H9 (cell line): ENCODE measurements at regions not wholly inside any gene's neighbourhood (a gene's known extent, or its start where the extent isn't known, plus 50 kb on each side); places are given as distances from the start of the nearest gene placed in this dataset.

Source experiments
- DNase-seq: peaks from one replicate; pipeline ENCODE4 v3.0.0-alpha.2; 2017
- H2AFZ ChIP-seq: one replicate; pipeline ENCODE4 v1.6.1; 2013; ENCODE audit warnings: mild to moderate bottlenecking, low read length, control low read depth, moderate library complexity
- H2AK5ac ChIP-seq: 2 replicates; pipeline ENCODE4 v1.6.1; 2013; ENCODE audit warnings: low read length, control low read depth, mixed read lengths; ENCODE audit not compliant: insufficient read length
- H2BK120ac ChIP-seq: one replicate; pipeline ENCODE4 v1.6.1; 2013; ENCODE audit warnings: low read depth, mild to moderate bottlenecking, low read length, control low read depth, inconsistent platforms; ENCODE audit not compliant: poor library complexity, severe bottlenecking
- H2BK12ac ChIP-seq: 2 replicates; pipeline ENCODE4 v1.6.1; 2013; ENCODE audit warnings: low read length, control low read depth, mixed read lengths, low read depth; ENCODE audit not compliant: insufficient read length
- H2BK15ac ChIP-seq: 2 replicates; pipeline ENCODE4 v1.6.1; 2013; ENCODE audit warnings: low read depth, low read length, control low read depth
- H2BK20ac ChIP-seq: one replicate; pipeline ENCODE4 v1.6.1; 2013; ENCODE audit warnings: low read depth, mild to moderate bottlenecking, low read length, control low read depth, inconsistent platforms; ENCODE audit not compliant: poor library complexity, severe bottlenecking
- H2BK5ac ChIP-seq: 2 replicates; pipeline ENCODE4 v1.6.1; 2013; ENCODE audit warnings: low read length, control low read depth, mixed read lengths; ENCODE audit not compliant: insufficient read length
- H3K14ac ChIP-seq: 2 replicates; pipeline ENCODE4 v1.6.1; 2013; ENCODE audit warnings: low read length, control low read depth; ENCODE audit not compliant: insufficient read depth
- H3K18ac ChIP-seq: 2 replicates; pipeline ENCODE4 v1.6.1; 2013; ENCODE audit warnings: low read depth, mild to moderate bottlenecking, mixed read lengths, low read length, control low read depth; ENCODE audit not compliant: insufficient read length
- H3K23ac ChIP-seq: 2 replicates; pipeline ENCODE4 v1.6.1; 2013; ENCODE audit warnings: low read length, control low read depth, mixed read lengths, low read depth; ENCODE audit not compliant: insufficient read length
- H3K23me2 ChIP-seq: 2 replicates; pipeline ENCODE4 v1.6.1; 2013; ENCODE audit warnings: low read depth, mild to moderate bottlenecking, mixed read lengths, low read length, control low read depth; ENCODE audit not compliant: insufficient read length, poor library complexity, severe bottlenecking
- H3K27ac ChIP-seq: 2 replicates; pipeline ENCODE4 v1.5.1; 2013; ENCODE audit warnings: low read length, control low read depth, mixed read lengths, low read depth; ENCODE audit not compliant: insufficient read length
- H3K27me3 ChIP-seq: 2 replicates; pipeline ENCODE4 v1.6.1; 2013; ENCODE audit warnings: low read length, control low read depth, inconsistent platforms; ENCODE audit not compliant: insufficient read depth
- H3K4ac ChIP-seq: 2 replicates; pipeline ENCODE4 v1.6.1; 2013; ENCODE audit warnings: low read depth, mild to moderate bottlenecking, control low read depth, inconsistent platforms, low read length, moderate library complexity
- H3K4me1 ChIP-seq: 2 replicates; pipeline ENCODE4 v1.6.1; 2013; ENCODE audit warnings: low read length, control low read depth, inconsistent platforms; ENCODE audit not compliant: insufficient read depth
- H3K4me2 ChIP-seq: 2 replicates; pipeline ENCODE4 v1.6.1; 2013; ENCODE audit warnings: low read length, control low read depth, mixed read lengths; ENCODE audit not compliant: insufficient read length, insufficient read depth
- H3K56ac ChIP-seq: 2 replicates; pipeline ENCODE4 v1.6.1; 2013; ENCODE audit warnings: low read depth, mild to moderate bottlenecking, mixed read lengths, low read length, control low read depth; ENCODE audit not compliant: insufficient read length
- H3K79me1 ChIP-seq: 2 replicates; pipeline ENCODE4 v1.6.1; 2013; ENCODE audit warnings: low read depth, mild to moderate bottlenecking, moderate library complexity, low read length, control low read depth, inconsistent platforms; ENCODE audit not compliant: insufficient read depth, poor library complexity, severe bottlenecking
- H3K79me2 ChIP-seq: 2 replicates; pipeline ENCODE4 v1.6.1; 2013; ENCODE audit warnings: low read length, control low read depth, inconsistent platforms; ENCODE audit not compliant: insufficient read depth
- H3K9ac ChIP-seq: 2 replicates; pipeline ENCODE4 v1.6.1; 2013; ENCODE audit warnings: low read length, control low read depth, mixed read lengths; ENCODE audit not compliant: insufficient read length; ENCODE audit errors: extremely low read depth
- H3K9me3 ChIP-seq: one replicate; pipeline ENCODE4 v1.6.1; 2013; ENCODE audit warnings: low read depth, low read length, inconsistent platforms; ENCODE audit not compliant: control insufficient read depth
- H3T11ph ChIP-seq: one replicate; pipeline ENCODE4 v1.6.1; 2013; ENCODE audit warnings: mild to moderate bottlenecking, low read length, control low read depth, inconsistent platforms
- H4K20me1 ChIP-seq: one replicate; pipeline ENCODE4 v1.6.1; 2013; ENCODE audit not compliant: control insufficient read depth, insufficient read length, insufficient read depth
- H4K5ac ChIP-seq: 2 replicates; pipeline ENCODE4 v1.6.1; 2013; ENCODE audit warnings: low read depth, mild to moderate bottlenecking, mixed read lengths, low read length, control low read depth; ENCODE audit not compliant: insufficient read length
- H4K8ac ChIP-seq: replicated peaks from 2 replicates; pipeline ENCODE4 v1.6.1; 2013; ENCODE audit warnings: low read length, control low read depth, mixed read lengths, low read depth; ENCODE audit not compliant: insufficient read length
- H4K91ac ChIP-seq: 2 replicates; pipeline ENCODE4 v1.6.1; 2013; ENCODE audit warnings: low read depth, mild to moderate bottlenecking, moderate library complexity, mixed read lengths, low read length, control low read depth; ENCODE audit not compliant: insufficient read length
- H3K27ac Mint-ChIP-seq, 3 experiments: 2 replicates in 2 of 3; 3 replicates in 1 of 3; pipeline ENCODE4 v1.8.0; 2020 to 2021; ENCODE audit warnings: mixed read lengths in 3 of 3, mild to moderate bottlenecking in 1 of 3, moderate library complexity in 1 of 3
- H3K27me3 Mint-ChIP-seq: 2 replicates; pipeline ENCODE4 v1.8.0; 2021; ENCODE audit warnings: low read depth, mild to moderate bottlenecking, moderate library complexity, mixed read lengths
- H3K36me3 Mint-ChIP-seq, 3 experiments: 2 replicates in 2 of 3; 3 replicates in 1 of 3; pipeline ENCODE4 v1.8.0; 2020 to 2021; ENCODE audit warnings: low read depth in 3 of 3, mixed read lengths in 3 of 3; ENCODE audit not compliant: insufficient read depth in 1 of 3
- H3K4me1 Mint-ChIP-seq, 2 experiments: 2 replicates each; pipeline ENCODE4 v1.8.0; 2020; ENCODE audit warnings: mixed read lengths in 2 of 2
- H3K4me3 Mint-ChIP-seq, 2 experiments: 2 replicates in 1 of 2; 3 replicates in 1 of 2; pipeline ENCODE4 v1.8.0; 2020 to 2021; ENCODE audit warnings: mild to moderate bottlenecking in 2 of 2, mixed read lengths in 2 of 2, moderate library complexity in 1 of 2
- H3K9me3 Mint-ChIP-seq, 2 experiments: 2 replicates in 1 of 2; 3 replicates in 1 of 2; pipeline ENCODE4 v1.8.0; 2020; ENCODE audit warnings: mild to moderate bottlenecking in 2 of 2, mixed read lengths in 2 of 2, moderate library complexity in 1 of 2
- WGBS: extraction: QIAGEN DNeasy Blood & Tissue Kit; methylation state at CpG from one replicate; pipeline ENCODE4 v1.1.7; 2013; ENCODE audit warnings: missing lambda C conversion rate, low lambda C conversion rate, mixed read lengths; ENCODE audit not compliant: insufficient read length; ENCODE audit errors: extremely low coverage; 5-methylcytosine and 5-hydroxymethylcytosine counted together
- TF ChIP-seq, protein P1 (sequence below): fragments of 200-600 bp; sonication (generic); conservative IDR thresholded peaks from 3 replicates; pipeline ENCODE4 v1.8.0; 2021; ENCODE audit warnings: antibody characterized with exemption, mild to moderate bottlenecking

DNA sequence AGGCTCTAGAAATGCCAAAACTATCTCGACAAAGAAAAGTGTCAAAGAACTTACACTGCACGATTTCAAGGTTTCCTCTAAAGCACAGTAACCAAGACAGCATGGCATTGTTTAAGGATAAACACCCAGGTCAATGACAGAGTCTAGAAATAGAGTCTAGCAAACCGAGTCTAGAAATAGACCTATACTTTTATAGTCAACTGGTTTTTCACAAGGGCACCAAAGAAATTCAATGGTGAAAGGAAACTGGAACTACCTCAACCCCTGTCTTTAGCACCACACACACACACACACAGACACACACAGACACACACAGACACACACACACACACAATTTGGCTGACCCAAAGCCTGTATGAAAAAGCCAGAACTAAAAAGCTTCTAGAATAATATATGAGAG lies 67.1 kb upstream of the PGBD5 start:
- no peak overlapping the region for H3K18ac ChIP-seq
- no CpG with 5 or more reads among the region's 3 CpGs for WGBS
- H3K14ac ChIP-seq: no peak overlapping the region
- Mint-ChIP-seq H3K27me3 (peaks cover 34% of the 10 kb centered on the region), H3K4me3 (no peak overlapping the region), H3K27ac (no peak overlapping the region; a peak in 1 of 7 replicates), H3K4me1 (peaks cover 6 to 7% of the 10 kb centered on the region in 2 experiments), H3K36me3 (no peaks in the 10 kb centered on the region; a peak in 1 of 7 replicates), H3K9me3 (no peaks in the 10 kb centered on the region; a peak in 2 of 5 replicates)
- no peak overlapping the region for H3K9ac ChIP-seq
- no peaks in the 10 kb centered on the region for H3K27me3 ChIP-seq
- no peak overlapping the region for H2BK5ac ChIP-seq
- H3K4ac ChIP-seq: no peak overlapping the region
- no peaks in the 10 kb centered on the region for H3K23me2 ChIP-seq
- no peak overlapping the region for H4K8ac ChIP-seq
- no peak overlapping the region for H2AK5ac ChIP-seq
- H2BK15ac ChIP-seq: no peak overlapping the region
- no peak for DNase-seq
- H3K79me1 ChIP-seq: no peaks in the 10 kb centered on the region
- H3K4me2 ChIP-seq: no peak overlapping the region
- H3K9me3 ChIP-seq: no peaks in the 10 kb centered on the region
- H4K20me1 ChIP-seq: no peaks in the 10 kb centered on the region
- no peak overlapping the region for H2BK20ac ChIP-seq
- H4K91ac ChIP-seq: no peak overlapping the region
- no peak overlapping the region for H2BK120ac ChIP-seq
- H3K27ac ChIP-seq: no peak overlapping the region
- TF ChIP-seq, protein P1, sequence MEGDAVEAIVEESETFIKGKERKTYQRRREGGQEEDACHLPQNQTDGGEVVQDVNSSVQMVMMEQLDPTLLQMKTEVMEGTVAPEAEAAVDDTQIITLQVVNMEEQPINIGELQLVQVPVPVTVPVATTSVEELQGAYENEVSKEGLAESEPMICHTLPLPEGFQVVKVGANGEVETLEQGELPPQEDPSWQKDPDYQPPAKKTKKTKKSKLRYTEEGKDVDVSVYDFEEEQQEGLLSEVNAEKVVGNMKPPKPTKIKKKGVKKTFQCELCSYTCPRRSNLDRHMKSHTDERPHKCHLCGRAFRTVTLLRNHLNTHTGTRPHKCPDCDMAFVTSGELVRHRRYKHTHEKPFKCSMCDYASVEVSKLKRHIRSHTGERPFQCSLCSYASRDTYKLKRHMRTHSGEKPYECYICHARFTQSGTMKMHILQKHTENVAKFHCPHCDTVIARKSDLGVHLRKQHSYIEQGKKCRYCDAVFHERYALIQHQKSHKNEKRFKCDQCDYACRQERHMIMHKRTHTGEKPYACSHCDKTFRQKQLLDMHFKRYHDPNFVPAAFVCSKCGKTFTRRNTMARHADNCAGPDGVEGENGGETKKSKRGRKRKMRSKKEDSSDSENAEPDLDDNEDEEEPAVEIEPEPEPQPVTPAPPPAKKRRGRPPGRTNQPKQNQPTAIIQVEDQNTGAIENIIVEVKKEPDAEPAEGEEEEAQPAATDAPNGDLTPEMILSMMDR: no peak
- no peak overlapping the region for H2AFZ ChIP-seq
- no peak overlapping the region for H2BK12ac ChIP-seq
- H3T11ph ChIP-seq: no peak overlapping the region
- no peak overlapping the region for H4K5ac ChIP-seq
- no peaks in the 10 kb centered on the region for H3K79me2 ChIP-seq
- no peaks in the 10 kb centered on the region for H3K4me1 ChIP-seq
- no peak overlapping the region for H3K23ac ChIP-seq
- H3K56ac ChIP-seq: no peak overlapping the region
